ENCODE measurements at regions not wholly inside any gene's neighbourhood (a gene's known extent, or its start where the extent isn't known, plus 50 kb on each side); places are given as distances from the start of the nearest gene placed in this dataset.

- H3K9me3 ChIP-seq (ENCODE audit: control insufficient read depth in 4 of 4, insufficient read depth in 3 of 4, low read length in 3 of 4): no peaks in the 10 kb centered on the region
- H3K4me3 ChIP-seq: no peak overlapping the region
These were observed 360.7 kb upstream of the MGMT start for GRCh38 chr10:129106314-129106713.

DNA sequence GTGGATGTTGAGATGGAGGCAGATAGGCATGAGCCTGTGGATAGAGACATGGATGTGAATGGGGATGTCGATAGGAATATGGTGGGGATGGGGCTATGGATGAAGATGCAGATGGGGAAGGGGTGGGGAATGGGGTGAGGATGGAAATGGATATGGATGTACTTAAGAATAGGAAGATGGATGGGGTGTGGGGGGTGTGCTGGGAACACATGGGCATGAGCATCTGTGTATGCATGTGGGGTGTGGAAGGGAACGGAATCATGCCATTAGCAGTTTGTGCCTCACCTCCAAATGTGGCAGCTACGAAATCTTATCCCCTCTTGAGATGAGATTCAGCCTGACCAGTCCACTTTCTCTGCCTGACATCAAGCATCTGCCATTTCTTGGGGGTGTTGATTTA, 359.5 kb upstream of the MGMT start:
- TF ChIP-seq, protein P1, sequence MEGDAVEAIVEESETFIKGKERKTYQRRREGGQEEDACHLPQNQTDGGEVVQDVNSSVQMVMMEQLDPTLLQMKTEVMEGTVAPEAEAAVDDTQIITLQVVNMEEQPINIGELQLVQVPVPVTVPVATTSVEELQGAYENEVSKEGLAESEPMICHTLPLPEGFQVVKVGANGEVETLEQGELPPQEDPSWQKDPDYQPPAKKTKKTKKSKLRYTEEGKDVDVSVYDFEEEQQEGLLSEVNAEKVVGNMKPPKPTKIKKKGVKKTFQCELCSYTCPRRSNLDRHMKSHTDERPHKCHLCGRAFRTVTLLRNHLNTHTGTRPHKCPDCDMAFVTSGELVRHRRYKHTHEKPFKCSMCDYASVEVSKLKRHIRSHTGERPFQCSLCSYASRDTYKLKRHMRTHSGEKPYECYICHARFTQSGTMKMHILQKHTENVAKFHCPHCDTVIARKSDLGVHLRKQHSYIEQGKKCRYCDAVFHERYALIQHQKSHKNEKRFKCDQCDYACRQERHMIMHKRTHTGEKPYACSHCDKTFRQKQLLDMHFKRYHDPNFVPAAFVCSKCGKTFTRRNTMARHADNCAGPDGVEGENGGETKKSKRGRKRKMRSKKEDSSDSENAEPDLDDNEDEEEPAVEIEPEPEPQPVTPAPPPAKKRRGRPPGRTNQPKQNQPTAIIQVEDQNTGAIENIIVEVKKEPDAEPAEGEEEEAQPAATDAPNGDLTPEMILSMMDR (IDR thresholded peaks at IDR 0.05; ENCODE audit: control extremely low read depth, extremely low read depth): no peak
- Histone ChIP-seq H3K27me3 (ENCODE audit: control insufficient read depth in 3 of 3, insufficient read depth in 3 of 3, low read length in 2 of 3) (no peaks in the 10 kb centered on the region), H3K36me3 (ENCODE audit: control insufficient read depth in 4 of 4, insufficient read depth in 4 of 4, low read length in 4 of 4) (no peaks in the 10 kb centered on the region), H3K9ac (ENCODE audit: insufficient read depth in 1 of 2, low read length in 2 of 2) (no peak overlapping the region), H3K4me1 (ENCODE audit: control insufficient read depth in 5 of 5, insufficient read depth in 5 of 5, low read length in 5 of 5) (no peaks in the 10 kb centered on the region), H3K4me3 (no peak overlapping the region), H3K27ac (ENCODE audit: low read depth in 1 of 2, low read length in 1 of 2) (no peak overlapping the region), H3K9me3 (ENCODE audit: control insufficient read depth in 4 of 4, insufficient read depth in 3 of 4, low read length in 3 of 4) (no peaks in the 10 kb centered on the region)
- ATAC-seq (ENCODE audit: insufficient read depth, low FRiP score): no peak
- WGBS, 2 donors: 82 to 94% methylated on average over 3 of the region's 3 CpGs
- DNase-seq: no peak

More at GRCh38 chr10:129106314-129106713, 360.7 kb upstream of the MGMT start:
- Histone ChIP-seq H3K36me3 (ENCODE audit: control insufficient read depth in 4 of 4, insufficient read depth in 4 of 4, low read length in 4 of 4) (no peaks in the 10 kb centered on the region), H3K4me1 (ENCODE audit: control insufficient read depth in 5 of 5, insufficient read depth in 5 of 5, low read length in 5 of 5) (no peaks in the 10 kb centered on the region), H3K9ac (ENCODE audit: insufficient read depth in 1 of 2, low read length in 2 of 2) (no peak overlapping the region), H3K27me3 (ENCODE audit: control insufficient read depth in 3 of 3, insufficient read depth in 3 of 3, low read length in 2 of 3) (no peaks in the 10 kb centered on the region), H3K27ac (ENCODE audit: low read depth in 1 of 2, low read length in 1 of 2) (no peak overlapping the region)
- DNase-seq (no peak), ATAC-seq (ENCODE audit: insufficient read depth, low FRiP score) (no peak)
- 86 to 91% methylated on average over 4 of the region's 4 CpGs for whole genome bisulfite sequencing, 2 donors
- TF ChIP-seq, protein P1 (IDR thresholded peaks at IDR 0.05; ENCODE audit: control extremely low read depth, extremely low read depth): no peak

DNA sequence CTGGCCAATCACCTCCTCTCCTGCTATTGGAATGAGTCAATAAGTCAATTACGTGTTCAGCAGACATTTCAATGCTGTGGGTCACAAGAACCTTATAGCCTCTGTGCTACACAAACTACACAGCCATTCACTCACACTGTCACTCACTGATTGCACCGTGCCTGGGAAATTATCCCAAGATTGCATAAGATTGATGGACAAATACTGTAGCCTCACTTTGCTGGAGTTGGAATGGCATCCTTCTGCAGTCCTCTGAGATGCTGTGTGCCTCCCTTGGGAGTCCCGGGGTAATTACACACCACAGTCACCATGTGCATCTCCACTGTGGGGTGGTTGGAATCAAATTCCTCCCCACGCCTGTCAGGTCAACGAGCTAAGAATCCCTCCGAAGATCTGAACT, 358.7 kb upstream of the MGMT start:
- TF ChIP-seq, protein P1 (IDR thresholded peaks at IDR 0.05; ENCODE audit: control extremely low read depth, extremely low read depth): no peak
- no peak for ATAC-seq (ENCODE audit: insufficient read depth, low FRiP score)
- no peaks in the 10 kb centered on the region for H3K27me3 ChIP-seq (ENCODE audit: control insufficient read depth in 3 of 3, insufficient read depth in 3 of 3, low read length in 2 of 3)
- no peak overlapping the region for H3K4me3 ChIP-seq
- no peak overlapping the region for H3K27ac ChIP-seq (ENCODE audit: low read depth in 1 of 2, low read length in 1 of 2)
- H3K9me3 ChIP-seq (ENCODE audit: control insufficient read depth in 4 of 4, insufficient read depth in 3 of 4, low read length in 3 of 4): no peaks in the 10 kb centered on the region
- DNase-seq: no peak
- 83 to 92% methylated on average over 6 of the region's 6 CpGs for WGBS, 2 donors
- no peak overlapping the region for H3K9ac ChIP-seq (ENCODE audit: insufficient read depth in 1 of 2, low read length in 2 of 2)
- H3K4me1 ChIP-seq (ENCODE audit: control insufficient read depth in 5 of 5, insufficient read depth in 5 of 5, low read length in 5 of 5): no peaks in the 10 kb centered on the region
- H3K36me3 ChIP-seq (ENCODE audit: control insufficient read depth in 4 of 4, insufficient read depth in 4 of 4, low read length in 4 of 4): no peaks in the 10 kb centered on the region

GRCh38 chr10:129108994-129109393, 358.0 kb upstream of the MGMT start:
- no peaks in the 10 kb centered on the region for H3K4me1 ChIP-seq (ENCODE audit: control insufficient read depth in 5 of 5, insufficient read depth in 5 of 5, low read length in 5 of 5)
- H3K27ac ChIP-seq (ENCODE audit: low read depth in 1 of 2, low read length in 1 of 2): no peak overlapping the region
- H3K9ac ChIP-seq (ENCODE audit: insufficient read depth in 1 of 2, low read length in 2 of 2): no peak overlapping the region
- no peaks in the 10 kb centered on the region for H3K9me3 ChIP-seq (ENCODE audit: control insufficient read depth in 4 of 4, insufficient read depth in 3 of 4, low read length in 3 of 4)
- H3K36me3 ChIP-seq (ENCODE audit: control insufficient read depth in 4 of 4, insufficient read depth in 4 of 4, low read length in 4 of 4): no peaks in the 10 kb centered on the region
- DNase-seq (no peak), ATAC-seq (ENCODE audit: insufficient read depth, low FRiP score) (no peak)
- H3K27me3 ChIP-seq (ENCODE audit: control insufficient read depth in 3 of 3, insufficient read depth in 3 of 3, low read length in 2 of 3): no peaks in the 10 kb centered on the region
- TF ChIP-seq, protein P1 (IDR thresholded peaks at IDR 0.05; ENCODE audit: control extremely low read depth, extremely low read depth): no peak
- no peak overlapping the region for H3K4me3 ChIP-seq
- 91 to 94% methylated on average over 6 of the region's 6 CpGs for whole genome bisulfite sequencing, 2 donors

Measured in lung (tissue), 11 donors.